Cardiac muscle cell (in vitro differentiated cells and primary cell): ENCODE measurements at regions not wholly inside any gene's neighbourhood (a gene's known extent, or its start where the extent isn't known, plus 50 kb on each side); places are given as distances from the start of the nearest gene placed in this dataset.
A peak's percentile ranks its signal among the peaks of the same experiment; 100 is the strongest.

Experiments
- DNase-seq, 2 donors: peaks; one replicate each; pipeline versions ENCODE4 v3.0.0 to v3.0.0-alpha.2; 2010 to 2017; ENCODE audit warnings: low read depth in 1 of 2, low spot score in 1 of 2
- H3K27ac ChIP-seq: fragments of 200-600 bp; sonication (generic); 2 replicates; pipeline ENCODE4 v1.5.1; 2016
- H3K27me3 ChIP-seq: fragments of 200-600 bp; sonication (generic); 2 replicates; pipeline ENCODE4 v1.6.0; 2016; ENCODE audit warnings: control low read depth
- H3K36me3 ChIP-seq: fragments of 200-600 bp; sonication (generic); 2 replicates; pipeline ENCODE4 v1.5.1; 2016; ENCODE audit warnings: control low read depth
- H3K4me1 ChIP-seq: fragments of 200-600 bp; sonication (generic); 2 replicates; pipeline ENCODE4 v1.8.1; 2017; ENCODE audit warnings: low read depth, mild to moderate bottlenecking, mixed run types
- H3K4me3 ChIP-seq: fragments of 200-600 bp; sonication (generic); 2 replicates; pipeline ENCODE4 v1.5.1; 2016; ENCODE audit warnings: mild to moderate bottlenecking
- H3K9me3 ChIP-seq: fragments of 200-600 bp; sonication (generic); 2 replicates; pipeline ENCODE4 v1.5.1; 2017; ENCODE audit warnings: low read depth, mild to moderate bottlenecking, control low read depth
- TF ChIP-seq, protein P1 (sequence below): IDR thresholded peaks from 2 replicates; pipeline ENCODE4 v1.5.1; 2012; ENCODE audit warnings: low read depth, mild to moderate bottlenecking, low read length

DNA sequence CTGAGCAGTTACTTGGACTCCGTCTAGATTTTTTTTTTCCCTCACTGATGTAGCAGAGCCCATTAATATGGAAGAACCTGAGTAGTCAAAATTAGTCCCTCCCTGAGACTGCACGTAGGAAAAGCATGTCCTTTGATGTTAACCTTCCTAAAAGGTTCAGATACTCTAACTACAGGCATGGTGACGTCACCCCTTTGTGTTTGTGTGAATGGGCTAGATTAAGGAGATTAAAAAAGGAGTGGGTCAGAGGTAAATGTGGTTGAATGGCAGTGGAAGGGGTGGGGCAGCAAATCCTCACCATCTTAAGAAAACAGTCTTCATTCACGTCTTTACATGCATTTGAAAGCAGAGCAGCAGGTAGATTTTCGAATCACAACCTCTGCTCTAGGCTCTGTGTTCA is 521.1 kb downstream of the TFAP2B start:
- Histone ChIP-seq H3K4me3 (no peak overlapping the region), H3K27ac (no peak overlapping the region), H3K36me3 (no peaks in the 10 kb centered on the region), H3K9me3 (no peaks in the 10 kb centered on the region), H3K27me3 (no peaks in the 10 kb centered on the region), H3K4me1 (no peaks in the 10 kb centered on the region)
- TF ChIP-seq, protein P1, sequence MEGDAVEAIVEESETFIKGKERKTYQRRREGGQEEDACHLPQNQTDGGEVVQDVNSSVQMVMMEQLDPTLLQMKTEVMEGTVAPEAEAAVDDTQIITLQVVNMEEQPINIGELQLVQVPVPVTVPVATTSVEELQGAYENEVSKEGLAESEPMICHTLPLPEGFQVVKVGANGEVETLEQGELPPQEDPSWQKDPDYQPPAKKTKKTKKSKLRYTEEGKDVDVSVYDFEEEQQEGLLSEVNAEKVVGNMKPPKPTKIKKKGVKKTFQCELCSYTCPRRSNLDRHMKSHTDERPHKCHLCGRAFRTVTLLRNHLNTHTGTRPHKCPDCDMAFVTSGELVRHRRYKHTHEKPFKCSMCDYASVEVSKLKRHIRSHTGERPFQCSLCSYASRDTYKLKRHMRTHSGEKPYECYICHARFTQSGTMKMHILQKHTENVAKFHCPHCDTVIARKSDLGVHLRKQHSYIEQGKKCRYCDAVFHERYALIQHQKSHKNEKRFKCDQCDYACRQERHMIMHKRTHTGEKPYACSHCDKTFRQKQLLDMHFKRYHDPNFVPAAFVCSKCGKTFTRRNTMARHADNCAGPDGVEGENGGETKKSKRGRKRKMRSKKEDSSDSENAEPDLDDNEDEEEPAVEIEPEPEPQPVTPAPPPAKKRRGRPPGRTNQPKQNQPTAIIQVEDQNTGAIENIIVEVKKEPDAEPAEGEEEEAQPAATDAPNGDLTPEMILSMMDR: no peak
- DNase-seq: no peak

DNA sequence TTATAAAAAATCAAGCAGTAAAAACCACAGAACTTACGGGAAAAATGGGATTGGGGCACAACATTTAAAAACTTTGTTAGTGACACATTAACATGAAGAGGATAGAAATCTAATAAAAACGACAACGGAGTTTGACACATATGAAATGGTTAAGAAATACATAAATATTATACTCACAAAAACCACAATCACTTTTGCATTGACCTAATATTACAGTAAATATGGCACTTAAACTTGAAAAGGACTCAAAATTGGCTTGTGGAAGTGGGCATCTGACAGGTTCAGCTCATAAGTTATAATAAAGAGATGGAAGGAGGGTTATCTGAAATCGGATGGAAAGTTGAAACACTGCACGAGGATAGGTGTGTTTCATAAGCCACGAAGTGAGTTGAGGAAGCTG is 523.7 kb downstream of the TFAP2B start:
- H3K27me3 ChIP-seq: no peaks in the 10 kb centered on the region
- no peak overlapping the region for H3K27ac ChIP-seq
- no peaks in the 10 kb centered on the region for H3K9me3 ChIP-seq
- DNase-seq: no peak
- TF ChIP-seq, protein P1: no peak
- no peak overlapping the region for H3K4me3 ChIP-seq
- H3K36me3 ChIP-seq: no peaks in the 10 kb centered on the region
- H3K4me1 ChIP-seq: no peaks in the 10 kb centered on the region

DNA sequence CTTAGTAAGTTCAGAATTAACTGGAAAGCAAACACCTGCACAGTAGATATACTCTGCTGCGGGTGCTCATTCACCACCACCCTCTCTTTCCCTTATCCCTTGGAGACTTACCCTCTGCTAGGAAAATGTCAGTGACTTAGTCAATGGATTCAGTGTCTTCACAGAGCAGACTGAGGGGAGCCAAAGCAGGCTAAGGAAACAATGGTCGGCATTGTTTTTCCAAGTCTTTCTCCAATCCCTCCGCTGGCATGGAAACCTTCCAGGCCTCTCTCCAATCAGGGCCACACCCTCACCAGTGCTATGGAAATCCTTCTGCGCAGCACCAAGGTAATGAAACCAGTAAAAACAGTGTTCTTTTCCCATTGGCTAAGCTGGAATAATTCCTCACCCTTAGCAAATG is 531.2 kb downstream of the TFAP2B start:
- H3K27me3 ChIP-seq: no peaks in the 10 kb centered on the region
- TF ChIP-seq, protein P1: no peak
- H3K4me1 ChIP-seq: no peaks in the 10 kb centered on the region
- H3K9me3 ChIP-seq: no peaks in the 10 kb centered on the region
- no peak overlapping the region for H3K4me3 ChIP-seq
- no peak for DNase-seq
- H3K36me3 ChIP-seq: no peaks in the 10 kb centered on the region
- no peak overlapping the region for H3K27ac ChIP-seq

DNA sequence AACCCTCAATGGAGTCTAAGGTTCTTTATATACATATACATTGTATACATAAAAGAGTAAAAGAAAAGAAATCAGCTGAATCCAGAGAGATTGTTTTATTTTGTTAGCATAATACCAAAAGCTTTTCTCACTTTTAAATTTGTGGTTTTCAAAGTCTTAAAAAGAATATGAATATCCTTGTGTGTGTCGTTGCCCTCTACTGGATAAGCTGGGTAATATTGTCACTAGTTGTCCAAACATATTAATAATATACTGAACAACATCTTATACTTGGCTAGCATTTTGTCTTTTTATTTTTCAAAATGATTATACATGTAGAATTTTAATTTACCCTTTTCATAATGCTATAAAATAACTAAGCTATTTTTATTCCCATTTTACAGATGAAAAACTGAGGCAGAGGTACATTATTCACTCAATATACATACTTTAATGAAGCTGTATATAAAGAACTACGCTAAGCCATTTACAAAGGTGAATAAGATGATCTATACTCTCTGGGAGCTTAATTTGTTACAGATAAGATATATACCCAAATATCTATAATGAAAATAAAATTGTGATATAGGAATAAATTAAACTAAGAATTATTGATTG is 531.7 kb downstream of the TFAP2B start:
- peak in 1 of 2 donors; percentile 3 for DNase-seq
- no peaks in the 10 kb centered on the region for H3K4me1 ChIP-seq
- no peak overlapping the region for H3K27ac ChIP-seq
- no peaks in the 10 kb centered on the region for H3K36me3 ChIP-seq
- H3K4me3 ChIP-seq: no peak overlapping the region
- no peaks in the 10 kb centered on the region for H3K27me3 ChIP-seq
- no peaks in the 10 kb centered on the region for H3K9me3 ChIP-seq
- TF ChIP-seq, protein P1: no peak

DNA sequence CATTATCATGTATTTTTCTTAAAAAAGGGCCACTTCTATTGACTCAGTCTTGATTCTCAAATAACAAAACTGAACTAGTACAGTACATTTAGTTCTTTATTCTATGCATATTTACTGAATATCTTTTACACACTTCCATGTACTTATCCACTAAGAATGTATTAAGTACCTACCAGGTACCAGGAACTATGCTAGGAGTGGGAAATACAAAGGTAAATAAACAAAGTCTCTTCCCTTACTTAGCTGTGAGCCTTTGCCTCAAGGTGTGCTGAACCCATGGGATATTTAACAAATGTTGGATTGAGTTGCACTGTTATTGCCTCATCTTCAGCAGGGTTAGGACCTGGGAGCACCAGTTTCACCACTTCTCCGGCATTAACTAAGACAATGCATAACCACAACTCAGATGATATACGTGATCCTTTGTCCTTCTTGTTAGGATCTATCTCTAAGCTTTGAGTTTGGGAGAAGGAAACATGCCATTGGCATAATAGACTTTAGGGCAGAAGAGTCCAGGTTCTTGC is 533.9 kb downstream of the TFAP2B start:
- Histone ChIP-seq H3K27me3 (no peaks in the 10 kb centered on the region), H3K4me3 (no peak overlapping the region), H3K4me1 (no peaks in the 10 kb centered on the region), H3K9me3 (no peaks in the 10 kb centered on the region), H3K27ac (no peak overlapping the region), H3K36me3 (no peaks in the 10 kb centered on the region)
- no peak for DNase-seq
- TF ChIP-seq, protein P1: no peak
